Gastrocnemius medialis (tissue), 4 donors: ENCODE measurements at regions not wholly inside any gene's neighbourhood (a gene's known extent, or its start where the extent isn't known, plus 50 kb on each side); places are given as distances from the start of the nearest gene placed in this dataset.
"Not testable (repeated sequence)": the region's sequence is repeated elsewhere in the genome, so short reads cannot be mapped to it uniquely, and the experiment has no call there.

ENCODE experiments used
- ATAC-seq, 2 donors: fragments of 150-250 bp; one replicate each; pipeline ENCODE4 v1.9.1; 2016
- DNase-seq, 2 donors: peaks; one replicate each; pipeline ENCODE4 v3.0.0-alpha.2; 2019
- H3K27ac ChIP-seq, 4 donors: fragments of 200-600 bp; sonication (generic); 1 replicate in 1 of 4; 2 replicates in 3 of 4; pipeline ENCODE4 v1.5.1; 2016 to 2018; ENCODE audit warnings: mild to moderate bottlenecking in 2 of 4, moderate library complexity in 1 of 4
- H3K27me3 ChIP-seq, 3 donors: fragments of 200-600 bp; sonication (generic) in 2 of 3; 1 replicate in 1 of 3; 2 replicates in 2 of 3; pipeline versions ENCODE4 v1.5.1 to v1.6.0; 2016 to 2019; ENCODE audit warnings: mild to moderate bottlenecking in 1 of 3, moderate library complexity in 1 of 3
- H3K36me3 ChIP-seq, 2 donors: fragments of 200-600 bp; sonication (generic) in 1 of 2; one replicate each; pipeline ENCODE4 v1.5.1; 2017 to 2018
- H3K4me1 ChIP-seq, 2 donors: fragments of 200-600 bp; sonication (generic) in 1 of 2; one replicate each; pipeline ENCODE4 v1.5.1; 2016 to 2017; ENCODE audit warnings: mild to moderate bottlenecking in 2 of 2
- H3K4me3 ChIP-seq, 4 donors: fragments of 200-600 bp; sonication (generic) in 3 of 4; 1 replicate in 1 of 4; 2 replicates in 3 of 4; pipeline ENCODE4 v1.5.1; 2016 to 2019; ENCODE audit warnings: mild to moderate bottlenecking in 2 of 4
- H3K9me3 ChIP-seq, 3 donors: fragments of 200-600 bp; sonication (generic) in 2 of 3; 1 replicate in 1 of 3; 2 replicates in 2 of 3; pipeline ENCODE4 v1.5.1; 2016 to 2019
- POLR2A ChIP-seq, 2 donors: fragments of 450-650 bp; IDR thresholded peaks; one replicate each; pipeline ENCODE4 v1.6.1; 2017; ENCODE audit warnings: antibody characterized with exemption in 2 of 2, mild to moderate bottlenecking in 2 of 2, moderate library complexity in 2 of 2
- in situ Hi-C, 4 donors: fragments of 200-750 bp; cut with MboI; loops; one replicate each; pipeline versions ENCODE4 v1.15.0 to v1.8.0; 2017; ENCODE audit warnings: low sequenced_read_pairs in 4 of 4
- intact Hi-C: fragments of 100-400 bp; cut with DNase I; formaldehyde crosslinking; loops from one replicate; pipeline ENCODE4 v1.15.1; 2023; ENCODE audit warnings: low total_unique reads
- TF ChIP-seq, protein P1 (sequence below), 5 experiments: fragments of 450-650 bp in 3 of 5; fragments of 200-600 bp in 2 of 5; sonication (generic) in 2 of 5; IDR thresholded peaks in 4 of 5; conservative IDR thresholded peaks in 1 of 5; 1 replicate in 4 of 5; 2 replicates in 1 of 5; pipeline ENCODE4 v1.5.1; 2016 to 2019; ENCODE audit warnings: antibody characterized with exemption in 5 of 5, mild to moderate bottlenecking in 3 of 5, moderate library complexity in 3 of 5

GRCh38 chr15:77944002-77944867 lies 133.3 kb downstream of the TBC1D2B start:
- Histone ChIP-seq H3K4me1 (peaks cover 6 to 12% of the 10 kb centered on the region in 2 donors), H3K9me3 (no peaks in the 10 kb centered on the region), H3K4me3 (peak overlapping the region; percentile 56 to 76 (median 70)), H3K36me3 (no peaks in the 10 kb centered on the region), H3K27me3 (no peaks in the 10 kb centered on the region), H3K27ac (peak overlapping the region; percentile 72 to 90 (median 86))
- DNase-seq, result peak; percentile 82 to 89
- intact Hi-C loops (no loop called here), in situ Hi-C loops (loop anchor here in 1 of 4 donors (25.0 kb wide), 1 partner anchor 793 kb away; no protein-coding TSS in a partner anchor)
- peak; percentile 96 to 98 for ATAC-seq
- TF ChIP-seq, protein P1, sequence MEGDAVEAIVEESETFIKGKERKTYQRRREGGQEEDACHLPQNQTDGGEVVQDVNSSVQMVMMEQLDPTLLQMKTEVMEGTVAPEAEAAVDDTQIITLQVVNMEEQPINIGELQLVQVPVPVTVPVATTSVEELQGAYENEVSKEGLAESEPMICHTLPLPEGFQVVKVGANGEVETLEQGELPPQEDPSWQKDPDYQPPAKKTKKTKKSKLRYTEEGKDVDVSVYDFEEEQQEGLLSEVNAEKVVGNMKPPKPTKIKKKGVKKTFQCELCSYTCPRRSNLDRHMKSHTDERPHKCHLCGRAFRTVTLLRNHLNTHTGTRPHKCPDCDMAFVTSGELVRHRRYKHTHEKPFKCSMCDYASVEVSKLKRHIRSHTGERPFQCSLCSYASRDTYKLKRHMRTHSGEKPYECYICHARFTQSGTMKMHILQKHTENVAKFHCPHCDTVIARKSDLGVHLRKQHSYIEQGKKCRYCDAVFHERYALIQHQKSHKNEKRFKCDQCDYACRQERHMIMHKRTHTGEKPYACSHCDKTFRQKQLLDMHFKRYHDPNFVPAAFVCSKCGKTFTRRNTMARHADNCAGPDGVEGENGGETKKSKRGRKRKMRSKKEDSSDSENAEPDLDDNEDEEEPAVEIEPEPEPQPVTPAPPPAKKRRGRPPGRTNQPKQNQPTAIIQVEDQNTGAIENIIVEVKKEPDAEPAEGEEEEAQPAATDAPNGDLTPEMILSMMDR (IDR thresholded peaks at IDR 0.05 in 4 of 5, conservative IDR thresholded peaks at IDR 0.05 in 1 of 5), result no peak
- peak; percentile 20 to 56 for TF ChIP-seq POLR2A (IDR thresholded peaks at IDR 0.05)

- no peak for DNase-seq
- Histone ChIP-seq H3K9me3 (no peaks in the 10 kb centered on the region), H3K27me3 (no peaks in the 10 kb centered on the region), H3K4me1 (peaks cover 6 to 12% of the 10 kb centered on the region in 2 donors), H3K4me3 (no peak overlapping the region), H3K27ac (no peak overlapping the region), H3K36me3 (no peaks in the 10 kb centered on the region)
- intact Hi-C loops (no loop called here), in situ Hi-C loops (loop anchor here in 1 of 4 donors (25.0 kb wide), 1 partner anchor 795 kb away; no protein-coding TSS in a partner anchor)
- no peak for ATAC-seq
- TF ChIP-seq, protein P1 (IDR thresholded peaks at IDR 0.05 in 4 of 5, conservative IDR thresholded peaks at IDR 0.05 in 1 of 5), result no peak
- TF ChIP-seq POLR2A (IDR thresholded peaks at IDR 0.05), result no peak
These were observed 134.8 kb downstream of the TBC1D2B start for GRCh38 chr15:77942611-77943211.

- peaks cover 6 to 12% of the 10 kb centered on the region in 2 donors for H3K4me1 ChIP-seq
- ATAC-seq, intact Hi-C loops, H3K27me3 ChIP-seq, DNase-seq, H3K4me3 ChIP-seq, H3K9me3 ChIP-seq, H3K27ac ChIP-seq, H3K36me3 ChIP-seq: not testable (repeated sequence)
- in situ Hi-C loops, result loop anchor here in 1 of 4 donors (25.0 kb wide), 1 partner anchor 796 kb away; no protein-coding TSS in a partner anchor
These were observed 136.3 kb downstream of the TBC1D2B start for GRCh38 chr15:77941090-77941827.

DNA sequence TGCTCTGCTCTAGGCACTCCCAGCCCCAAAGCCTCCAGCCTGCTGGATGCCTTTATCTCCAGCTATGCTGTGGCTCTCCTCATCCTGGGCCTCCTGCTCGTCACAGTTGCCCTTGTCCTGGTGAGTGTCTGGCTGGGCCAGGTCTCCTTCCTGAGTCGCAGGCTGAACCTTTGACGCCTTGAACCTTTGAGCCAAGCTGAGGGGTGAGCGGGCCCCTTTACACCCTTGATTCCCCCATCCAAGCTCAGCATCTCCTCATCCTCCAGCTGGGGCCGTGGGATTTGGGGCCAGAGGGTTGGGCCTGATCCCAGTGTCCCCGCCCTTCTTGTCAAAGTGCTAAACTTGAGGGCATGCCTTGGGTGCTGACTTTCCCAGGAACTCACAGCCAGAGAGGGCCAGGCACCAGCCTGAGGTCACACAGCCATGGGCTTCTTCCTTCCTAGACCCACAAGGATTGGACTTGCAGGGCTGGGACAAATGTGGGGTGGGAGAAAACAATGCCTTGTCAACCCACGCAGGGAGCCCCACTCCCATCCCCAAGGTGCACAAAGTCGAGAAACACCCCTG lies 137.0 kb downstream of the TBC1D2B start:
- no peak for DNase-seq
- Histone ChIP-seq H3K27ac (no peak overlapping the region), H3K4me1 (peaks cover 6 to 12% of the 10 kb centered on the region in 2 donors), H3K4me3 (no peak overlapping the region), H3K27me3 (no peaks in the 10 kb centered on the region), H3K36me3 (no peaks in the 10 kb centered on the region), H3K9me3 (no peaks in the 10 kb centered on the region)
- intact Hi-C loops (no loop called here), in situ Hi-C loops (loop anchor here in 1 of 4 donors (25.0 kb wide), 1 partner anchor 797 kb away; no protein-coding TSS in a partner anchor)
- no peak for ATAC-seq
- no peak for TF ChIP-seq POLR2A (IDR thresholded peaks at IDR 0.05)
- TF ChIP-seq, protein P1 (IDR thresholded peaks at IDR 0.05 in 4 of 5, conservative IDR thresholded peaks at IDR 0.05 in 1 of 5), result no peak
